HepG2 (cell line): ENCODE measurements at regions not wholly inside any gene's neighbourhood (a gene's known extent, or its start where the extent isn't known, plus 50 kb on each side); places are given as distances from the start of the nearest gene placed in this dataset.

Source experiments
- ATAC-seq: fragments of 200-7000 bp; cut with Tn5 transposase; 3 replicates; pipeline ENCODE4 v1.9.1; 2020; ENCODE audit warnings: mild to moderate bottlenecking, moderate library complexity
- BruUV-seq: library from RNA; stranded (reverse); fragments of 400-500 nt; replicated peaks from 2 replicates; lab custom pipeline; 2021; lab: Mats Ljungman, UMichigan
- CTCF ChIA-PET: fragments of 300-600 bp; formaldehyde crosslinking; extraction: SDS; loops from one replicate; lab custom pipeline; 2021; ENCODE audit warnings: low total read pairs, inconsistent platforms, low intra/inter-chr PET ratio; lab: Yijun Ruan, JAX
- POLR2A ChIA-PET: fragments of 350-600 bp; sonication (Branson Sonifier 250); formaldehyde crosslinking; loops from one replicate; lab custom pipeline; 2020; ENCODE audit warnings: antibody characterized with exemption, inconsistent platforms; lab: Yijun Ruan, JAX
- DNase-seq: peaks from one replicate; pipeline ENCODE4 v3.0.0-alpha.2; 2015; ENCODE audit warnings: low spot score
- FAIRE-seq: peaks from 3 replicates; lab custom pipeline; 2011; peaks lifted over from hg19 to GRCh38; lab: Jason Lieb, UNC
- H2AFZ ChIP-seq: one replicate; pipeline ENCODE4 v1.6.1; 2011; ENCODE audit warnings: low read length, inconsistent platforms
- H3K27ac ChIP-seq: fragments of 300-600 bp; 3 replicates; pipeline ENCODE4 v1.8.0; 2011; ENCODE audit warnings: mixed run types, mild to moderate bottlenecking, mixed read lengths, low read length, inconsistent platforms; ENCODE audit not compliant: insufficient read depth; ENCODE audit errors: extremely low read length
- H3K27me3 ChIP-seq, 2 experiments: fragments of 200-600 bp in 1 of 2; 2 replicates in 1 of 2; 3 replicates in 1 of 2; pipeline versions ENCODE4 v1.6.0 to v1.8.0; 2011; ENCODE audit warnings: low read length in 2 of 2, mild to moderate bottlenecking in 2 of 2, moderate library complexity in 2 of 2, inconsistent platforms in 1 of 2; ENCODE audit not compliant: insufficient read depth in 2 of 2, control insufficient read depth in 1 of 2
- H3K36me3 ChIP-seq, 2 experiments: fragments of 200-600 bp in 1 of 2; replicated peaks in 1 of 2; 2 replicates in 1 of 2; 3 replicates in 1 of 2; pipeline versions ENCODE4 v1.5.1 to v1.8.0; 2011; ENCODE audit warnings: low read length in 2 of 2, inconsistent platforms in 1 of 2; ENCODE audit not compliant: insufficient read depth in 2 of 2, control insufficient read depth in 1 of 2
- H3K4me1 ChIP-seq: 2 replicates; pipeline ENCODE4 v1.5.1; 2012; ENCODE audit warnings: low read length, inconsistent platforms; ENCODE audit not compliant: insufficient read depth
- H3K4me2 ChIP-seq: 2 replicates; pipeline ENCODE4 v1.6.0; 2011; ENCODE audit warnings: low read depth, low read length, inconsistent platforms
- H3K4me3 ChIP-seq, 3 experiments: fragments of 200-600 bp in 1 of 3; sonication (generic), shearing (Covaris generic) in 1 of 3; replicated peaks in 1 of 3; 2 replicates each; pipeline ENCODE4 v1.5.1; 2011 to 2016; ENCODE audit warnings: low read length in 3 of 3, inconsistent platforms in 2 of 3, low read depth in 2 of 3, mild to moderate bottlenecking in 2 of 3, control low read depth in 1 of 3, mixed read lengths in 1 of 3; ENCODE audit not compliant: insufficient read depth in 1 of 3
- H3K79me2 ChIP-seq: one replicate; pipeline ENCODE4 v1.6.1; 2011; ENCODE audit warnings: low read length, inconsistent platforms; ENCODE audit not compliant: insufficient read depth
- H3K9ac ChIP-seq: 2 replicates; pipeline ENCODE4 v1.6.0; 2011; ENCODE audit warnings: mild to moderate bottlenecking, low read depth, low read length, inconsistent platforms; ENCODE audit not compliant: insufficient read depth
- H3K9me3 ChIP-seq: 2 replicates; pipeline ENCODE4 v1.5.1; 2012; ENCODE audit warnings: mild to moderate bottlenecking, low read length
- H4K20me1 ChIP-seq: 2 replicates; pipeline ENCODE4 v1.6.0; 2011; ENCODE audit warnings: inconsistent platforms, mild to moderate bottlenecking, low read length, moderate library complexity; ENCODE audit not compliant: insufficient read depth
- CBX2 ChIP-seq, 2 experiments: fragments of 200-600 bp in 1 of 2; sonication (generic); formaldehyde crosslinking in 1 of 2; IDR thresholded peaks; 2 replicates each; pipeline versions ENCODE4 v1.7.0 to v1.8.1; 2018 to 2022; ENCODE audit warnings: low read depth in 2 of 2, low read length in 1 of 2, mild to moderate bottlenecking in 1 of 2, missing genetic modification reagents in 1 of 2
- GFI1 ChIP-seq: sonication (generic); formaldehyde crosslinking; IDR thresholded peaks from 2 replicates; pipeline ENCODE4 v1.5.0; 2020; ENCODE audit warnings: missing genetic modification reagents, mild to moderate bottlenecking, borderline replicate concordance
- KMT2A ChIP-seq: sonication (generic); formaldehyde crosslinking; IDR thresholded peaks from 2 replicates; pipeline ENCODE4 v1.4.0; 2020; ENCODE audit warnings: missing genetic modification reagents
- POLR2A ChIP-seq, 2 experiments: IDR thresholded peaks; 2 replicates each; pipeline ENCODE4 v1.6.1; 2011; ENCODE audit warnings: low read depth in 2 of 2, low read length in 2 of 2, mild to moderate bottlenecking in 1 of 2, moderate library complexity in 1 of 2; ENCODE audit not compliant: insufficient read depth in 1 of 2
- ZIK1 ChIP-seq: sonication (generic); formaldehyde crosslinking; IDR thresholded peaks from 2 replicates; pipeline ENCODE4 v1.5.0; 2020; ENCODE audit warnings: mild to moderate bottlenecking, low read depth, missing genetic modification reagents, borderline replicate concordance
- WGBS: methylation state at CpG from one replicate; pipeline ENCODE4 v1.1.6; 2017; ENCODE audit warnings: low lambda C conversion rate; 5-methylcytosine and 5-hydroxymethylcytosine counted together
- in situ Hi-C: cut with HindIII; loops from 2 replicates; pipeline ENCODE4 v1.10.0; 2017; ENCODE audit warnings: low pct_unique_long_range_greater_than_20kb; ENCODE audit not compliant: extremely low pct_ligation_motif_present
- intact Hi-C: fragments of 100-400 bp; cut with micrococcal nuclease; formaldehyde crosslinking; loops from one replicate; pipeline ENCODE4 v1.10.0; 2022; ENCODE audit not compliant: unreplicated experiment
- TF ChIP-seq, protein P1 (sequence below): sonication (generic); formaldehyde crosslinking; IDR thresholded peaks from 2 replicates; pipeline ENCODE4 v1.9.0; 2022; ENCODE audit warnings: low read depth, missing genetic modification reagents

DNA sequence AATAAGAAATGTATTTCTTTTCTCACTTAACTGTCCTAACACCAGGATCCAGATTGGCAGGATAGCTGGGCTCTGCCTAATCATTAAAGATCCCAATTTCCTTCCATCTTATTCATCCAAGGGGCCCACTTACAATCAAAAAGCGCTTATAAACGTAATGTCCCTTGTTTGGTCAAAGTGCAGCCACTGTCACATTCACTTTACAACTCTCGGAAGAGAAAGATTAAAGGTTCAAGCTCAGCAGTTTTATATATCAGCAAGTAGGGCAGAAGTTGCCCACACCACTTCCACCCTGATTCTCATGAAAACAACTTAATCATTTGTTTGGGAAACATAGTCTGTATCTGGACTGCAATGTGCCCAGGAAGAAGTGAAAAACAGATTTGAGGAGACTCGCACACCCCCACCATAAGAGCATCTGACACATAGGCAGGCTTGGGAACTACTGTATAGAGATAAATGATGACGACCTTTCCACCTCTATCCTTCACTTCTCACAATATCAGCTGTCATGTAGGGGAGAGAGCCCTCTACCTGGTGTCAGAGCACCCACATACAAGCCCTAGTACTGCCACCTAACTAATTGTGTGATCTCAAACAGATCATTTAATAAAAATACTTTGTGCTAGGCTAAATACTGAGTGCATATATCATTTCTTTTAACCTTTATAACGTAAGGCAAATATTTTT, 80.8 kb downstream of the CAPZA3 start (continued):
- no peak for TF ChIP-seq KMT2A (CRISPR knock-in tag)
- no peak for TF ChIP-seq POLR2A (IDR thresholded peaks at IDR 0.05; ENCODE audit: insufficient read depth in 1 of 2, low read depth in 2 of 2, low read length in 2 of 2)

GRCh38 chr12:18819484-18819883, 81.6 kb downstream of the CAPZA3 start:
- no peaks in the 10 kb centered on the region for H3K79me2 ChIP-seq
- POLR2A ChIA-PET: no interaction called here
- H3K9me3 ChIP-seq: no peaks in the 10 kb centered on the region
- no peak overlapping the region for H3K9ac ChIP-seq
- no peaks in the 10 kb centered on the region; a peak in 1 of 5 replicates for H3K27me3 ChIP-seq
- CTCF ChIA-PET: no interaction called here
- DNase-seq (no peak), FAIRE-seq (no peak), ATAC-seq (no peak)
- in situ Hi-C loops (no loop called here), intact Hi-C loops (no loop called here)
- H3K36me3 ChIP-seq: no peaks in the 10 kb centered on the region
- H3K4me1 ChIP-seq: no peaks in the 10 kb centered on the region
- H2AFZ ChIP-seq: no peak overlapping the region
- H3K4me2 ChIP-seq: no peak overlapping the region
- BruUV-seq: no TSS peak
- peaks cover 2% of the 10 kb centered on the region; the same call in 1 of the 2 replicates for H4K20me1 ChIP-seq
- no peak overlapping the region for H3K27ac ChIP-seq
- no peak overlapping the region for H3K4me3 ChIP-seq
- TF ChIP-seq GFI1 (no peak), ZIK1 (no peak), CBX2 (IDR thresholded peaks at IDR 0.05; ENCODE audit: low read depth, low read length) (no peak), CBX2 (CRISPR knock-in tag; IDR thresholded peaks at IDR 0.05; ENCODE audit: low read depth) (no peak)
- TF ChIP-seq, protein P1, sequence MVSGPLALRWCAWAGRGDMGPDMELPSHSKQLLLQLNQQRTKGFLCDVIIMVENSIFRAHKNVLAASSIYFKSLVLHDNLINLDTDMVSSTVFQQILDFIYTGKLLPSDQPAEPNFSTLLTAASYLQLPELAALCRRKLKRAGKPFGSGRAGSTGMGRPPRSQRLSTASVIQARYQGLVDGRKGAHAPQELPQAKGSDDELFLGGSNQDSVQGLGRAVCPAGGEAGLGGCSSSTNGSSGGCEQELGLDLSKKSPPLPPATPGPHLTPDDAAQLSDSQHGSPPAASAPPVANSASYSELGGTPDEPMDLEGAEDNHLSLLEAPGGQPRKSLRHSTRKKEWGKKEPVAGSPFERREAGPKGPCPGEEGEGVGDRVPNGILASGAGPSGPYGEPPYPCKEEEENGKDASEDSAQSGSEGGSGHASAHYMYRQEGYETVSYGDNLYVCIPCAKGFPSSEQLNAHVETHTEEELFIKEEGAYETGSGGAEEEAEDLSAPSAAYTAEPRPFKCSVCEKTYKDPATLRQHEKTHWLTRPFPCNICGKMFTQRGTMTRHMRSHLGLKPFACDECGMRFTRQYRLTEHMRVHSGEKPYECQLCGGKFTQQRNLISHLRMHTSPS (CRISPR knock-in tag): no peak
- WGBS: 45% methylated on average over 7 of the region's 7 CpGs
